ENCODE measurements at regions not wholly inside any gene's neighbourhood (a gene's known extent, or its start where the extent isn't known, plus 50 kb on each side); places are given as distances from the start of the nearest gene placed in this dataset.

GRCh38 chr7:10128748-10129147, 844.9 kb upstream of the PHF14 start:
- no peak for TF ChIP-seq CTCF (IDR thresholded peaks at IDR 0.05; ENCODE audit: insufficient read depth, low read length, poor library complexity, severe bottlenecking)
- TF ChIP-seq EZH2phosphoT487 (conservative IDR thresholded peaks at IDR 0.05; ENCODE audit: low read length), result no peak
